GM21723 (cell line): ENCODE measurements at regions not wholly inside any gene's neighbourhood (a gene's known extent, or its start where the extent isn't known, plus 50 kb on each side); places are given as distances from the start of the nearest gene placed in this dataset.

Experiments
- ATAC-seq: cut with Tn5 transposase; IDR thresholded peaks from one replicate; pipeline ENCODE4 v1.9.1; 2021; ENCODE audit warnings: mild to moderate bottlenecking, moderate library complexity; ENCODE audit not compliant: unreplicated experiment

GRCh38 chr13:67763384-67763783 is 533.2 kb upstream of the PCDH9 start:
- no peak for ATAC-seq

- ATAC-seq, result no peak
Observed at GRCh38 chr13:67758975-67759374, 528.8 kb upstream of the PCDH9 start.

GRCh38 chr13:67754012-67754411 is 523.9 kb upstream of the PCDH9 start:
- no peak for ATAC-seq

- no peak for ATAC-seq
Observed at GRCh38 chr13:67752759-67753158, 522.6 kb upstream of the PCDH9 start.

- ATAC-seq, result no peak
Observed at GRCh38 chr13:67742478-67742877, 512.3 kb upstream of the PCDH9 start.

GRCh38 chr13:67740871-67741535 is 510.9 kb upstream of the PCDH9 start:
- ATAC-seq, result no peak

- no peak for ATAC-seq
Observed at GRCh38 chr13:67736646-67737420, 506.7 kb upstream of the PCDH9 start.

GRCh38 chr13:67735651-67736050 is 505.5 kb upstream of the PCDH9 start:
- no peak for ATAC-seq

GRCh38 chr13:67726979-67727378 is 496.8 kb upstream of the PCDH9 start:
- no peak for ATAC-seq

- no peak for ATAC-seq
Observed at GRCh38 chr13:67725999-67726398, 495.9 kb upstream of the PCDH9 start.

GRCh38 chr13:67713571-67713970 is 483.4 kb upstream of the PCDH9 start:
- ATAC-seq, result no peak

- no peak for ATAC-seq
Observed at GRCh38 chr13:67696775-67697174, 466.6 kb upstream of the PCDH9 start.

GRCh38 chr13:67664502-67664901 is 434.4 kb upstream of the PCDH9 start:
- ATAC-seq, result no peak

GRCh38 chr13:67662997-67663396 is 432.9 kb upstream of the PCDH9 start:
- ATAC-seq, result no peak

- no peak for ATAC-seq
Observed at GRCh38 chr13:67652887-67653286, 422.8 kb upstream of the PCDH9 start.

- no peak for ATAC-seq
Observed at GRCh38 chr13:67651908-67652465, 421.9 kb upstream of the PCDH9 start.

GRCh38 chr13:67650471-67650870 is 420.3 kb upstream of the PCDH9 start:
- ATAC-seq, result no peak

GRCh38 chr13:67645874-67646467 is 415.8 kb upstream of the PCDH9 start:
- no peak for ATAC-seq

- ATAC-seq, result no peak
Observed at GRCh38 chr13:67643516-67644055, 413.4 kb upstream of the PCDH9 start.

- ATAC-seq, result no peak
Observed at GRCh38 chr13:67642657-67643056, 412.5 kb upstream of the PCDH9 start.

GRCh38 chr13:67635754-67636153 is 405.6 kb upstream of the PCDH9 start:
- ATAC-seq, result no peak

- no peak for ATAC-seq
Observed at GRCh38 chr13:67632590-67632989, 402.5 kb upstream of the PCDH9 start.
